ENCODE measurements at regions not wholly inside any gene's neighbourhood (a gene's known extent, or its start where the extent isn't known, plus 50 kb on each side); places are given as distances from the start of the nearest gene placed in this dataset.

DNA sequence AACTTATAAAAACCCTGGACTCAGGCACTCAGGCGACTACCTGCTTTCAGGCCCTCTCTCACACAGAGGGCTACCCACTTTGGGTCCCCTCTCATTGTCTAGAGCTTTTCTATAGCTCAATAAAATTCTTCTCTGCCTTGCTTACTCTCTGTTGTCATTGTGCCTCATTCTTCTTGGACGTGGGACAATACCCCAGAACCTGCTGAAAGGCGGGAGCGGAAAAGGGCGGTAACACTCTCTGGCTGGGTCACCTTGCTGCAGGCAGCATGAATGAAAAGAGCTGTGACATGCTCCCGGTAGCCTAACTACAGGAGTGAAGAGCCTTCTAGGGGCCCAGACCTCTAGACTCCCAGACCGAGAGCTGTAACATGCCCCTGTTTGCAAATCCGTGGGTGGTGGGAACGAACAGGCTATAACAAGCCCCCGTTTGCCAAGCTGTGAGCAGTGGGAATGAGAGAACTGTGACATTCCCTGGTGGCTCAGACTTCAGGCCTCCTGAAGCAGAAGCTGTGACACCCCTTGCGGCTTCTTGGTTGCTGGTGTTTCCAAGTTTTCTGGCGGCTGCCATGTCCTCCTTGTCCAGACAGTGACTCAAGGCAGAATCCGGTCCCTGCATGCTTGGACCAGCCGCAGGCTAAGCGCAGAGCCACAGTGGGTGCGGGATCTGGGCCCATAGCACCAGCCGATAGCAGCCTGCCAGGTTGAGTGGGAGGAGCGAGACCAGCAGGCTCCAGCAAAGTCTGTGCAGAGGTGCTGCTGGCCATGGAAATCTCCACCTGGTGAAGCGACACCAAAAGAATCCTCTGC lies 684.6 kb downstream of the ARAP2 start:
- DNase-seq: no peak

- DNase-seq: peak; percentile 32
These were observed 681.5 kb downstream of the ARAP2 start for GRCh38 chr4:35562861-35563260.

- DNase-seq: no peak
These were observed 678.7 kb downstream of the ARAP2 start for GRCh38 chr4:35565640-35566039.

DNA sequence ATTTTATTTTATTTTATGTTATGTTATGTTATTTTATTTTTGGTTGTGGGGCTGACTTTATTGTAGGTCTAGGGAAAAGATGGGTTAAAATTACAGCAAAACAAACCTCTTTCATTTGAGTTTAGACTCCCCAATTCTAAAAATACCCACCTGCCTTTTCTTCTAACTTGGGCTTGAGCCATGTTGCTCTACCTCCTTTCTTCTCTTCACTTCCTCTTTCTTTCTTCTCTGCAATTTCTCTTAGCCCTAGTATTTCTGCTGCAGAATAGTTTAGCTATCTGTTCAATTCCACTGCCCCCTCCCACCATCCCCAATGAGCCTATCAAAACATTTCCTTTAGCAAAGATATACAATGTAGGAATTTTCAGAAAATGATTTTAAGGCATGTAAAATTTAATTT lies 653.3 kb downstream of the ARAP2 start:
- no peak for DNase-seq

DNA sequence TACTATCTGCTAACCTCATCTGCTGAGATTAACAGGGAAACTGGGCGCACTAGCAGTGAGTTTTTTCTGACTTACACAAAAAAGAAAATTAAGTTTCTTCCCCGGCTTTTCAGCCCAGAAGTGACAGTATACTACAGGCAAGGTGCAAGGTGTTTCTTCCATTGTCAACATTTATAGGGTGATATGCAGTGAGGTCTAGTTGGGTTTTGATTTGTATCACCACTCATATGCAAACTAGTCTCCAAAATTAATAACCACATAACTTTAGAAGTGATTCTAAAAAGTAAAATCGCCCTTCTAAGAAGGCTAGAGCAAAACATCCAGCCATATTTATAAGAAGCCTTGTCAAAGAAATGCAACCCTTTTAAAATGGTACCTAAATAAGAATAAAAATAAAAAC lies 640.1 kb downstream of the ARAP2 start:
- no peak for DNase-seq

GRCh38 chr4:35604724-35605123 lies 639.6 kb downstream of the ARAP2 start:
- no peak for DNase-seq

- DNase-seq: no peak
These were observed 636.1 kb downstream of the ARAP2 start for GRCh38 chr4:35608205-35608604.

DNA sequence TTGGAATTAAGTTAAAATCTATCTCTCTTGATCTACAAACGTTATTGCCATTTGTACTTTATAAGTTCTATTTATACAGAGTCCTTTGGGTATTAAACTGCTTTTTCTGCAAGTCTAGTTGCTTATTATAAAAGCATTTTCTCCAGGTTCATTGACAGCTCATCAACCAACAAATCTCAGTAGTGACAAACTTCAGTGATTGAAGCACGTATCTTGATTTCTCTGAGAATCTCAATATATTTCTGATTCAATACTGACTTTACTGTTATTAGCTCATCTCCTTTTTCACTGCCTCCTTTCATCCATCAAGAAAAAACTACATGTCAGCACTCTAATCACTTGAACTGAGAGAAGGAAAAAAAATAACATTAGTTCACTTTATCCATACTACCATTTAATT lies 630.2 kb downstream of the ARAP2 start:
- no peak for DNase-seq

DNA sequence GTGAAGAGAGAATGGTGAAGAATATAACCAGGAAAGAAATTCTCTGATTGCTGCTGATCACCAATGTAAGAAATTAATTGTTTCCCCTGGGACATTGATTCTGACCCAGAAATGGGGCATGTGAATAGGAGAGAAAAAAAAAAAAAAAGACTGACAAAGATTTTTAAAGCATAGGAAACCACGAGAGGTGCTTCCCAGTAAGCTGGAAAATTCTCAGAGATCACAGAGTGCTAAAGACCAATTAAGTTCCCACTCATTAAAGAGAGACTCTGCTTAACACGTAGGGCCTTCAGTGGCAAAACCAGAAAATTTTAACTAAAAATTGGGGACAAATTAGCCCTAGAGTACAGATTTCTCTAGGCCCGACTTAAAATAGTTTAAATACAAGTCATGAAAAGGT lies 604.4 kb downstream of the ARAP2 start:
- DNase-seq: no peak

DNA sequence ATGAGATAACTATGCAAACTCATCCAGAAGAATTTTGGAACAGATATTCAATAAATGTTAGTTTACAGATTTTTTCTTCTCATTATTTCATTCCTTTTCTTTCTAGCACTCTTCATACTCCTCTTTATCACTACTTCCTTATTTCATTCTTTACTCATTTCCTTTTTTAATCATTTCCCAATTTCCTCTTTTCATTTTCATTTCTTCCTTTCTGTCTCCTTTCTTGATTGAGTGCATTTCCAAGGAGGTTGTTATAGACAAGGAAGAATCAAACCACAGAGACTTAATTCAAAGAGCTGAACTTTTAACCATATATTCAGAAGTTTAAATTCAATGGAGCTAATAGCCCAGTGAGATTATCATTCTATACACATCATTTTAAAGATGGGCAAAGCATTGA lies 600.7 kb downstream of the ARAP2 start:
- DNase-seq: no peak

GRCh38 chr4:35644591-35644990 lies 599.7 kb downstream of the ARAP2 start:
- peak; percentile 15 for DNase-seq

GRCh38 chr4:35649011-35649410 lies 595.3 kb downstream of the ARAP2 start:
- no peak for DNase-seq

DNA sequence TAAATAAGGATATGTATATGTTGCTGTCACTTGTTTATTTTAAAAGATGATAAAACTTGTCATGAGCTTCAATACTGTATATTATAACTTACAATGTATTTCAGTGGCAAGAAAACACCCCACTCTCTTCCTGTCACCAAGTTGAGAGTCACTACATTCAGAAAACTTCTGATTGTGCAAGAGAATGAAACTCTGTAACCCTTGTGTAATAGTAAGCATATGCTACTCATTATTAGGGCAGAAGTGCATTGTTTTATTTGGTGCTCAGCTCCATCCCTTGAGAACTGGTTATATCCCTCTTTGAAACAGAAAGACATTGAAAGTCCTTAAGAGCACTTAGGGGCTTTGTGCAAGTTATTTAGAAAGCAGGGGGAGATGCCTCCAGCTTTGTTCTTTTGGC lies 594.5 kb downstream of the ARAP2 start:
- DNase-seq: no peak

GRCh38 chr4:35652197-35652596 lies 592.1 kb downstream of the ARAP2 start:
- no peak for DNase-seq

DNA sequence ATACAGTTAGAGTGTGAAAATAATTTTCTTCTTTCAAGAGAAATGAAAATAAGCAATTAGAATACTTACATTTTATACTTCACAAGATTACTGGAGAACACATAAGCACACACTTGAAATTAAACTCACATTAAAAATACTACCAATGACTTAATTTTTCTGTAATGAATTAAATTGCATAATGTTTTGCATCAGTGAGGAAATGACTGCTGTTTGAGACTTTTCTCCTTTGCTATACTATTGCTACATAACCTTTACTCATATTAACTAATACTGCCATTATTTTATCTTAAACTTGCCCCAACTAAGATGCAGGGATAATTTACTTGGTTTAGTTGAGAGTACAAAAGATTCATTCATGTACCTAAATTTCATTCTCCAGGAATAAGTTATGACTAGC lies 590.9 kb downstream of the ARAP2 start:
- no peak for DNase-seq

DNA sequence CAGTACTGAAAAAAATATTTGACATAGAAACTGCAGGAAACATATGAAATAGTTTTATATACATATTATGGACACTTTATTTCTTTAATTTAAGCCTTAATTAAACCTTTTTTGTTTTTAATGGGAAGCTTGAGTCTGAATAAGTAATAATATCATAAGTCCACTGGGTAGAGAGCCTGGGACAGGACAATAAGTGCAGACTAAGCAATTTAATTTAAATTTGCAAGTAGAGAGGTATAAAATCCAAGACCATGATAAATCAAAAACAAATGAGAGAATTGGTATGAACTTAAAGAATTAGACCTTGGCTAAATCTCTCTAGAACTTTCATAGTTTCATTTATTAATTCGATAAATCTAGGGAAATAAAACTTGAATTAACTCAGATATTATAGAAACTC lies 571.2 kb downstream of the ARAP2 start:
- DNase-seq: no peak

DNA sequence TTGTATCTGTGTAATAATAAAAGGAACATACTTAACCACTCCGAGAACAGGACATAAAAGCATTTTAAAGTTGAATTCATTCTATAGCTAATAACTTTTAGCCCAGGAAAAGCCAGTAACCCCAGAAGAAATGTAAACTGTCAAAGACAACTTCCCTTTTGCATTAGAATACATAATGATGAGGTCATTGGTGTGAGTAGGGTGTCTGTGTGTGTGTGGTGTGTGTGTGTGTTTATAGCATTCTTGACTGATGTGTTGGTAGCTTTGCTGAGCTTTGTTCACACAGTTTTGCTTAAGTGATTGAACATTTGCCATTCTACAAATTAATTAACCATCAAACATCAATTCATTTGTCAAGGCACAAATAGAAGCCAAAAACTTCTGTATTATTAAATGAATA lies 559.6 kb downstream of the ARAP2 start:
- DNase-seq: no peak

GRCh38 chr4:35689870-35690269 lies 554.4 kb downstream of the ARAP2 start:
- peak; percentile 6 for DNase-seq

DNA sequence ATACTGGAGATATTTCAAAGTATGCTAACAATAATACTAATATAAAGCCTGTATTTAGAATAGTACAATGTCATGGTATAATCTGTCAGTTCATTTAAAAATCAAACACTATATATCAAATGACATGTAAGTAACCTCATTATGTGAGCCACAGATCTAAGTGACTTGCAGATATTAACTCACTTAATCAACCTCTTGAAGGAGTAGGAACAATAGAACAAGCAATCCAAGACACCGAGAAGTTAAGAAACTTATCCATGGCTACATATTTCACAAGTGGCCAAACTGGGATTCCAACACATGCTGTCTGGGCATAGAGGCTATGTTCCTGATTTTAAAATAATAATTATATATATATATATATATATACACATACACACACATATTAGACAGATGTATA lies 554.0 kb downstream of the ARAP2 start:
- DNase-seq: peak; percentile 9

DNA sequence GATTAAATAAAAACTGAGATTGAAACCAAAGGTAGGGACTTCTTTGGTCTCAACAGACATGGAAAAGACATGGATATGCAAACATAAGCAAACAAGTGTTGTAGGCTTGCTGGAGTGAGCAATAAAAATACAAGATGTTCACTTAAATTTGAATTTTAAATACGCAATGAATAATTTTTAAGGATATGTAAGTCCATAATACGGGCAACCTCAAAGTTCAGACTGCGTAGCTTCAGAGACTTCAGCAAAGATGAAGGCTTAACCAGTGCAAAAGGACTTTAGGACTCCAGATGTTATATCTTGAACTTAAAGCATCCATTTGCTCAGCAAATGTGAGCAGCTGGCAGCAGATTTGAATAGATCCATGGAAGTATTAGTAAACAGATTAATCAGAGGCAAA lies 549.3 kb downstream of the ARAP2 start:
- DNase-seq: no peak

DNA sequence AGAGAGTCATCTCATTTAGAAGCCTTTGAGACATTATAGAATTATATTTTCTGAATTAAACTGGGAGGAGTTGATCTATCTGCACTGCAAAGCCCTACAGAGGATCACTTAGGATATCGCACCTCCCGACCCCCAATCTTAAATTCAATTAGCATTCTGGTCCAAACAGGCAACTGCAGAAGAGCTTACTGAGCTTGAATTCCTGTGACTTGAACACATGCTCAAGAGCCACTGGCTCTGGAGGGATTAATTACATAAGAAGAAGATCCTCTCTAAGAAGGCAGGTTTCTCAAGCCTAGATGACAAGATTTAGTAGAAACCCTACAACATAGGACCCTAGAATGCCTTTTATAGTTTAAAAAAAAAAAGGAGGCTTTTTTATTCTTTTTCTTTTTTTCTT lies 548.9 kb downstream of the ARAP2 start:
- DNase-seq: no peak

DNA sequence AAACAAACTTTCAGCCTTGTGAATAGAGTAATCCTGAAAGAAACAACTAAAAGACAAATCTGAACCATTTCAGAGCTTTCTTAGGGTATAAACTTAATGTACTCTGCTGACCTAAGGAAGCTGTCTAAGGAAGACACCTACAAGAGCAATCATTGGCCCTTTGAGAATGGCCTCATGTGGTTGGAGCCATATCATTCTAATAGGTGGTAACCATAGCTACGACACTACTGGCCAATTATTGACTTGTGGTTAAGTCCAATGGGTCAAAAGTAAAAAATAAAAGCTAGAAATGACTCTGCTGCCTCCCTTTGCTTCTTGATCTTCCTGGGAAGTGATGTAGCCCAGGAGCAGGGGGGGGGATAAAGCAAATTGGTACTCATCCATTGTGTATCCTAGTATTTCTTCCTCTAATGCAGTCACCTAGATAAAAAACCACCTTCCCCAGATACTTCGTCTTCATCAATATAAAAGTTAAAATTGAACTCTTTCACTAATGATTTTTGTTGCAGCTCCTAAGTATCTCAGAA lies 547.0 kb downstream of the ARAP2 start:
- no peak for DNase-seq

GRCh38 chr4:35700663-35701062 lies 543.7 kb downstream of the ARAP2 start:
- DNase-seq: no peak

DNA sequence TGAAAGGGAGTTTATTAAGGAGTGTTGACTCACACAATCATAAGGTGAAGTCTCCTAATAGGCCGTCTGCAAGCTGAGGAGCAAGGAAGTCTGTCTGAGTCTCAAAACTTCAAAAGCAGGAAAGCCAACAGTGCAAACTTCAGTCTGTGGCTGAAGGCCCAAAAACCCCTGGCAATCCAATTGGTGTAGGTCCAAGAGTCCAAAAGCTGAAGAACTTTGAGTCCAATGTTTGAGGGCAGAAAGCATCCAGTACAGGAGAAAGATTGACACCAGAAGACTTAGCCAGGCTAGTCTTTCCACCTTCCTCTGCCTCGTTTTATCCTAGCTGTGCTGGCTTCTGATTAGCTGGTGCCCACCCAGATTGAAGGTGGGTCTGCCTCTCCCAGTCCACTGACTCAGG lies 535.2 kb downstream of the ARAP2 start:
- DNase-seq: no peak

DNA sequence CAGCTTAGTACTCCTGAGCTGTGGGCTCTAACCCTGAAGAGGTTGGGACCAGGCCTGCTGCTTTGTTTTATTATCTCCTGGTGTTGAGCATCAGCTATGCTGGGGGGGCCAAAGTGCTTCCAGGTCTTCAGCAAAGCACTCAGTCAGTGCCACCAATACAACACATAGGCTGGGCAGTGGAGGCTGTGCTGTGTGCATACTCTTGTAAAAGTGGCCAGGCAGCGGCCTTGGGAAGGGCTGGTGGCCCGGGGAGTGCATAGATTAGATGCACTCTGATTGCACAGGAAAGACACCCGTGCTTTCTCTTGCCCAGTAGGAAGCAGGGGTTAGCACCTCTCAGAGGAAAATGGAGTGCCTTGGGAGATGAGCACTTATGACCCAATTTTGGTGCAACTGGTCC lies 534.0 kb downstream of the ARAP2 start:
- no peak for DNase-seq

All from eye (tissue), 1 donor.